Duodenal mucosa (tissue), 2 donors: ENCODE measurements at regions not wholly inside any gene's neighbourhood (a gene's known extent, or its start where the extent isn't known, plus 50 kb on each side); places are given as distances from the start of the nearest gene placed in this dataset.
"Not testable (repeated sequence)": the region's sequence is repeated elsewhere in the genome, so short reads cannot be mapped to it uniquely, and the experiment has no call there.

Experiments used
- H3K27ac ChIP-seq: one replicate; pipeline ENCODE4 v1.7.0; 2013; ENCODE audit warnings: low read depth, low read length
- H3K27me3 ChIP-seq, 2 donors: one replicate each; pipeline ENCODE4 v1.7.0; 2013; ENCODE audit warnings: low read length in 2 of 2, control low read depth in 1 of 2; ENCODE audit not compliant: insufficient read depth in 2 of 2, control insufficient read depth in 1 of 2
- H3K36me3 ChIP-seq, 2 donors: one replicate each; pipeline ENCODE4 v1.7.0; 2013; ENCODE audit warnings: low read length in 2 of 2, control low read depth in 1 of 2; ENCODE audit not compliant: insufficient read depth in 2 of 2, control insufficient read depth in 1 of 2
- H3K4me1 ChIP-seq, 2 donors: one replicate each; pipeline ENCODE4 v1.7.0; 2013; ENCODE audit warnings: low read length in 2 of 2, control low read depth in 1 of 2; ENCODE audit not compliant: insufficient read depth in 2 of 2, control insufficient read depth in 1 of 2
- H3K4me3 ChIP-seq, 2 donors: one replicate each; pipeline ENCODE4 v1.7.0; 2013; ENCODE audit warnings: low read length in 2 of 2, low read depth in 1 of 2
- H3K9ac ChIP-seq, 2 donors: one replicate each; pipeline ENCODE4 v1.7.0; 2013; ENCODE audit warnings: low read length in 2 of 2, low read depth in 1 of 2
- H3K9me3 ChIP-seq, 2 donors: one replicate each; pipeline ENCODE4 v1.7.0; 2013; ENCODE audit warnings: low read length in 2 of 2, control low read depth in 1 of 2; ENCODE audit not compliant: control insufficient read depth in 1 of 2

GRCh38 chr1:189609167-189609566 is 868.5 kb downstream of the BRINP3 start:
- Histone ChIP-seq H3K36me3 (no peaks in the 10 kb centered on the region), H3K27ac (no peak overlapping the region), H3K9me3 (no peaks in the 10 kb centered on the region), H3K9ac (no peak overlapping the region), H3K4me3 (no peak overlapping the region), H3K27me3 (no peaks in the 10 kb centered on the region), H3K4me1 (no peaks in the 10 kb centered on the region)

GRCh38 chr1:189616893-189617292 is 860.8 kb downstream of the BRINP3 start:
- Histone ChIP-seq H3K9me3 (no peaks in the 10 kb centered on the region), H3K36me3 (no peaks in the 10 kb centered on the region), H3K9ac (no peak overlapping the region), H3K4me1 (no peaks in the 10 kb centered on the region), H3K27me3 (no peaks in the 10 kb centered on the region), H3K27ac (no peak overlapping the region), H3K4me3 (no peak overlapping the region)

GRCh38 chr1:189619682-189620332 is 857.9 kb downstream of the BRINP3 start:
- Histone ChIP-seq H3K9me3 (no peaks in the 10 kb centered on the region), H3K27ac (no peak overlapping the region), H3K4me1 (no peaks in the 10 kb centered on the region), H3K36me3 (no peaks in the 10 kb centered on the region), H3K9ac (no peak overlapping the region), H3K27me3 (no peaks in the 10 kb centered on the region), H3K4me3 (no peak overlapping the region)

GRCh38 chr1:189620471-189620870 is 857.2 kb downstream of the BRINP3 start:
- no peaks in the 10 kb centered on the region for H3K27me3 ChIP-seq
- no peak overlapping the region for H3K27ac ChIP-seq

GRCh38 chr1:189623336-189623735 is 854.3 kb downstream of the BRINP3 start:
- no peak overlapping the region for H3K27ac ChIP-seq

More at GRCh38 chr1:189620471-189620870, 857.2 kb downstream of the BRINP3 start:
- Histone ChIP-seq H3K4me3 (no peak overlapping the region), H3K9me3 (no peaks in the 10 kb centered on the region), H3K4me1 (no peaks in the 10 kb centered on the region), H3K36me3 (no peaks in the 10 kb centered on the region), H3K9ac (no peak overlapping the region)

GRCh38 chr1:189627427-189627826 is 850.2 kb downstream of the BRINP3 start:
- no peaks in the 10 kb centered on the region for H3K27me3 ChIP-seq
- H3K27ac ChIP-seq: no peak overlapping the region
- no peaks in the 10 kb centered on the region for H3K36me3 ChIP-seq
- H3K9ac ChIP-seq: no peak overlapping the region
- no peak overlapping the region for H3K4me3 ChIP-seq
- H3K4me1 ChIP-seq: no peaks in the 10 kb centered on the region
- H3K9me3 ChIP-seq: no peaks in the 10 kb centered on the region

More at GRCh38 chr1:189623336-189623735, 854.3 kb downstream of the BRINP3 start:
- Histone ChIP-seq H3K36me3 (no peaks in the 10 kb centered on the region), H3K9ac (no peak overlapping the region), H3K4me3 (no peak overlapping the region), H3K9me3 (no peaks in the 10 kb centered on the region), H3K4me1 (no peaks in the 10 kb centered on the region), H3K27me3 (no peaks in the 10 kb centered on the region)

GRCh38 chr1:189628857-189629256 is 848.8 kb downstream of the BRINP3 start:
- no peak overlapping the region for H3K9ac ChIP-seq
- no peak overlapping the region for H3K27ac ChIP-seq
- H3K36me3 ChIP-seq: no peaks in the 10 kb centered on the region
- no peaks in the 10 kb centered on the region for H3K9me3 ChIP-seq
- no peaks in the 10 kb centered on the region for H3K4me1 ChIP-seq
- no peak overlapping the region for H3K4me3 ChIP-seq
- H3K27me3 ChIP-seq: no peaks in the 10 kb centered on the region

GRCh38 chr1:189633658-189634057 is 844.0 kb downstream of the BRINP3 start:
- Histone ChIP-seq H3K27ac (no peak overlapping the region), H3K4me3 (no peak overlapping the region), H3K27me3 (no peaks in the 10 kb centered on the region), H3K9me3 (no peaks in the 10 kb centered on the region), H3K9ac (no peak overlapping the region), H3K36me3 (no peaks in the 10 kb centered on the region), H3K4me1 (no peaks in the 10 kb centered on the region)

GRCh38 chr1:189637041-189637440 is 840.6 kb downstream of the BRINP3 start:
- Histone ChIP-seq H3K9me3 (no peaks in the 10 kb centered on the region), H3K9ac (no peak overlapping the region), H3K4me1 (no peaks in the 10 kb centered on the region), H3K4me3 (no peak overlapping the region), H3K36me3 (no peaks in the 10 kb centered on the region), H3K27ac (no peak overlapping the region), H3K27me3 (no peaks in the 10 kb centered on the region)

GRCh38 chr1:189644156-189644555 is 833.5 kb downstream of the BRINP3 start:
- H3K27me3 ChIP-seq, H3K4me3 ChIP-seq, H3K36me3 ChIP-seq, H3K9me3 ChIP-seq, H3K27ac ChIP-seq, H3K9ac ChIP-seq, H3K4me1 ChIP-seq: not testable (repeated sequence)

- H3K4me3 ChIP-seq: no peak overlapping the region
- no peak overlapping the region for H3K9ac ChIP-seq
- H3K36me3 ChIP-seq: no peaks in the 10 kb centered on the region
- H3K27ac ChIP-seq: no peak overlapping the region
- H3K27me3 ChIP-seq: no peaks in the 10 kb centered on the region
- H3K4me1 ChIP-seq: no peaks in the 10 kb centered on the region
- H3K9me3 ChIP-seq: no peaks in the 10 kb centered on the region
Observed at GRCh38 chr1:189644970-189645369, 832.7 kb downstream of the BRINP3 start.
